Activated CD8-positive, alpha-beta T cell treated with anti-CD3 and anti-CD28 coated beads for 36 hours (primary cell): ENCODE measurements at regions not wholly inside any gene's neighbourhood (a gene's known extent, or its start where the extent isn't known, plus 50 kb on each side); places are given as distances from the start of the nearest gene placed in this dataset.

Experiments
- ATAC-seq: fragments of 200-7000 bp; cut with Tn5 transposase; one replicate; pipeline ENCODE4 v1.10.0; 2021; ENCODE audit warnings: mild to moderate bottlenecking, moderate library complexity
- CTCF ChIA-PET: fragments of 350-600 bp; sonication (Branson Sonifier 250); formaldehyde crosslinking; loops from one replicate; lab custom pipeline; 2021; ENCODE audit warnings: antibody characterized with exemption; lab: Charles Lee
- POLR2A ChIA-PET: fragments of 350-600 bp; sonication (Branson Sonifier 250); formaldehyde crosslinking; loops from one replicate; lab custom pipeline; 2021; ENCODE audit warnings: antibody characterized with exemption; lab: Charles Lee
- DNase-seq: peaks from one replicate; pipeline ENCODE4 v3.0.0-alpha.2; 2020
- H3K27ac Mint-ChIP-seq: one replicate; pipeline ENCODE4 v1.8.0; 2021; ENCODE audit warnings: mild to moderate bottlenecking, mixed read lengths
- H3K27me3 Mint-ChIP-seq: one replicate; pipeline ENCODE4 v1.8.0; 2021; ENCODE audit warnings: mixed read lengths
- H3K36me3 Mint-ChIP-seq: one replicate; pipeline ENCODE4 v1.8.0; 2021; ENCODE audit warnings: low read depth, mixed read lengths
- H3K4me1 Mint-ChIP-seq: one replicate; pipeline ENCODE4 v1.8.0; 2021; ENCODE audit warnings: low read depth, mixed read lengths
- H3K4me3 Mint-ChIP-seq: one replicate; pipeline ENCODE4 v1.8.0; 2021; ENCODE audit warnings: mild to moderate bottlenecking, moderate library complexity, mixed read lengths
- H3K9me3 Mint-ChIP-seq: one replicate; pipeline ENCODE4 v1.8.0; 2021; ENCODE audit warnings: mixed read lengths
- intact Hi-C: fragments of 100-400 bp; cut with micrococcal nuclease; formaldehyde crosslinking; loops from one replicate; pipeline ENCODE4 v1.10.0; 2022
- TF ChIP-seq, protein P1 (sequence below): fragments of 200-600 bp; IDR thresholded peaks from one replicate; pipeline ENCODE4 v1.8.0; 2022; ENCODE audit warnings: antibody characterized with exemption, mild to moderate bottlenecking

DNA sequence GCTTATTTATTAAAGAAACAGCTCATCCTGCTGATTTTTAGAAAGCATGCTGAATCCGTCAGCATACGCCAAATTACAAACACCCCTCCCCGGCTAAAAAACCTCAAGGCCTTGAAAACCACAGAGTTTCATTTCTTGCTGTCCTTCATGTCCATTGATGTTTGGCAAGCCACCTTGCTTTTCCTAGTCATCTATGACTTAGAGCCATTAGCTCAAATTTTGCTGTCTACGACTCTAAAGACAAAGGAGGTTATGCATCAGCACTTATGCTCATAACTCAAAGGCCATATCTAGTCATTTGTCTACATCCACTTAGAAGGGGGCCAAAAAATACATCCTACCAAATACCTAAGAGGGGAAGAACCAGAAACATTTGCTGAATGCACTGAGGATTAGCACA, 925.1 kb downstream of the PCDH7 start:
- intact Hi-C loops = no loop called here
- H3K9me3 Mint-ChIP-seq = peaks cover 7% of the 10 kb centered on the region
- H3K27ac Mint-ChIP-seq = no peak overlapping the region
- ChIA-PET POLR2A (no interaction called here), CTCF (no interaction called here)
- no peaks in the 10 kb centered on the region for H3K36me3 Mint-ChIP-seq
- H3K27me3 Mint-ChIP-seq = no peaks in the 10 kb centered on the region
- H3K4me1 Mint-ChIP-seq = no peaks in the 10 kb centered on the region
- TF ChIP-seq, protein P1, sequence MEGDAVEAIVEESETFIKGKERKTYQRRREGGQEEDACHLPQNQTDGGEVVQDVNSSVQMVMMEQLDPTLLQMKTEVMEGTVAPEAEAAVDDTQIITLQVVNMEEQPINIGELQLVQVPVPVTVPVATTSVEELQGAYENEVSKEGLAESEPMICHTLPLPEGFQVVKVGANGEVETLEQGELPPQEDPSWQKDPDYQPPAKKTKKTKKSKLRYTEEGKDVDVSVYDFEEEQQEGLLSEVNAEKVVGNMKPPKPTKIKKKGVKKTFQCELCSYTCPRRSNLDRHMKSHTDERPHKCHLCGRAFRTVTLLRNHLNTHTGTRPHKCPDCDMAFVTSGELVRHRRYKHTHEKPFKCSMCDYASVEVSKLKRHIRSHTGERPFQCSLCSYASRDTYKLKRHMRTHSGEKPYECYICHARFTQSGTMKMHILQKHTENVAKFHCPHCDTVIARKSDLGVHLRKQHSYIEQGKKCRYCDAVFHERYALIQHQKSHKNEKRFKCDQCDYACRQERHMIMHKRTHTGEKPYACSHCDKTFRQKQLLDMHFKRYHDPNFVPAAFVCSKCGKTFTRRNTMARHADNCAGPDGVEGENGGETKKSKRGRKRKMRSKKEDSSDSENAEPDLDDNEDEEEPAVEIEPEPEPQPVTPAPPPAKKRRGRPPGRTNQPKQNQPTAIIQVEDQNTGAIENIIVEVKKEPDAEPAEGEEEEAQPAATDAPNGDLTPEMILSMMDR = no peak
- ATAC-seq = no peak
- DNase-seq = no peak
- H3K4me3 Mint-ChIP-seq = no peak overlapping the region

DNA sequence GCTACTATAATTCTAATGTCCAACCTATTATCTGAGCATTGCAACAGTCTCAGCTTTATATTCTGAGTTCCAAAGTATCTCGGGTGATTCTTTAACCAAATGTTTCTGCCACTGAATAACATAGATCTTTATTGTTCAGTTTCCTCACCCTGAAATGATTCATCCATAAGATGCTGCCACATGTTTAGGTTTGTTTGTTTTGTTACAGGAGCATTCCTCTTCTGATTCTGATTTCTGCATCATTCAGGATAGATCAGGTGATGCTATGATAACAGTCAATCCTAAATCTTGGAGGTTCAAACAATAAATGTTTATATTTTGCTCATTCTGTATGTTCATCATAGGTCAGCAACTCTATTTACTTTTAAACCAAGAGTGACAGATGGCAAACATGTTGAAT, 927.6 kb downstream of the PCDH7 start:
- DNase-seq (no peak), ATAC-seq (no peak)
- intact Hi-C loops = no loop called here
- H3K9me3 Mint-ChIP-seq = peaks cover 10% of the 10 kb centered on the region
- no peaks in the 10 kb centered on the region for H3K4me1 Mint-ChIP-seq
- no peaks in the 10 kb centered on the region for H3K36me3 Mint-ChIP-seq
- ChIA-PET CTCF (no interaction called here), POLR2A (no interaction called here)
- TF ChIP-seq, protein P1 = no peak
- H3K27me3 Mint-ChIP-seq = no peaks in the 10 kb centered on the region
- H3K4me3 Mint-ChIP-seq = no peak overlapping the region
- no peak overlapping the region for H3K27ac Mint-ChIP-seq

DNA sequence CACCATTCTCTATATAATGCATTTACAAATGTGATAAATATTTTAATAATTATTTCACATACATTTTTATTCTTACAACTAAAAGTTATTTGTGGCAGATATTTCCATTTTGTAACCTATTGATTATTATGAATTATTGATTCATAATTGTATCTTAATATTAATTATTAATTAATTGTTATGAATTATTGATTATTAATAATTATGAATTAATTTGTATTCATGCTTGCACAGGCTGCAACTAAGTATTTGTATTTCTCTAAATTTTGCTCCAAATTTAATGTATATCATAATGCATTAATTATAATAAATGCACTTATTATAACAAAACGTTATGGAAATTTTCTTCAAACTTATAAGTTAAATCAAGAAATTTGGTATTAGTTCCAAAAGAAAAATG, 929.7 kb downstream of the PCDH7 start:
- Mint-ChIP-seq H3K9me3 (peaks cover 8% of the 10 kb centered on the region), H3K4me1 (no peaks in the 10 kb centered on the region), H3K27me3 (no peaks in the 10 kb centered on the region), H3K36me3 (no peaks in the 10 kb centered on the region), H3K27ac (no peak overlapping the region), H3K4me3 (no peak overlapping the region)
- ATAC-seq = no peak
- DNase-seq = no peak
- TF ChIP-seq, protein P1 = no peak
- ChIA-PET POLR2A (no interaction called here), CTCF (no interaction called here)
- intact Hi-C loops = no loop called here

DNA sequence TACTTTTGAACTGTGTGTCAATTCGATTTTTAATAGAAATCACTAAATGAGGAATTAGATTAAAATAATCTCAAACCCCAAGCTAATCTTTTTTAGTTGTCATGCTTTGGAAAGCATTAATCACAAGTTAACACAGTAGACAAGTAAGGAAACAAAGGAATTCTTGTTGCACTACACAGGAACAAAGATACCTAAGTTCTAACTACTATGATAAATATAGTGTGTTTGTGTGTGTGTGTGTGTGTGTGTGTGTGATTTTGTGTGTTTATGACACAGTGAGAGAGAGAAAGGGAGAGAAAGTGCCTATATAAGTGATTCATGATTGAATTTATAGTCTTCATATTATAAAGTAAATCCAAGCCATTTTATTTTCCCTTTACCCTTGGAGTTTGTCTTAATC, 931.4 kb downstream of the PCDH7 start:
- no peaks in the 10 kb centered on the region for H3K4me1 Mint-ChIP-seq
- no peak for ATAC-seq
- no peak overlapping the region for H3K4me3 Mint-ChIP-seq
- intact Hi-C loops = no loop called here
- no peaks in the 10 kb centered on the region for H3K36me3 Mint-ChIP-seq
- DNase-seq = no peak
- ChIA-PET POLR2A (no interaction called here), CTCF (no interaction called here)
- H3K27me3 Mint-ChIP-seq = no peaks in the 10 kb centered on the region
- H3K27ac Mint-ChIP-seq = no peak overlapping the region
- peaks cover 7% of the 10 kb centered on the region for H3K9me3 Mint-ChIP-seq
- TF ChIP-seq, protein P1 = no peak

DNA sequence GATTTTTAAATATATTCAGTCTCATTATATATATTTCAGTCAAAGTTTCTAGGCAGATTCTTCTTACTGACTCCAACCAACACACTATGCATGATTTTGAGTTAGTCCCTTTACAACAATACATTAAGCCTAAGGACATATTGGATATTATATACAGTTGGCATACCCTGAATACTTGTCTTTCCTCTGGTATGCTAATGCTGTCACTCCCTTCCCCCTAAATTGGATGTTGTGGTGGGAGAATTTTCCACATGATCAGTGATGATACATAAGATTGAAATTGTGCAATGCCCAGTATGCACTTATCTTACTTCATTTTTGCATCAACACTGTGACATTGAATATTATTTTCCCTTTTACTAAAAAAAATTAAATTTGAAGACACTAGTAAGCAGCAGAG, 935.2 kb downstream of the PCDH7 start:
- intact Hi-C loops = no loop called here
- TF ChIP-seq, protein P1 = no peak
- peaks cover 7% of the 10 kb centered on the region for H3K9me3 Mint-ChIP-seq
- ChIA-PET POLR2A (no interaction called here), CTCF (no interaction called here)
- no peaks in the 10 kb centered on the region for H3K4me1 Mint-ChIP-seq
- no peaks in the 10 kb centered on the region for H3K36me3 Mint-ChIP-seq
- DNase-seq (no peak), ATAC-seq (no peak)
- H3K27me3 Mint-ChIP-seq = no peaks in the 10 kb centered on the region
- H3K4me3 Mint-ChIP-seq = no peak overlapping the region
- H3K27ac Mint-ChIP-seq = no peak overlapping the region
